Endothelial cell of umbilical vein (primary cell): ENCODE measurements at regions not wholly inside any gene's neighbourhood (a gene's known extent, or its start where the extent isn't known, plus 50 kb on each side); places are given as distances from the start of the nearest gene placed in this dataset.

Experiments
- FOS ChIP-seq: IDR thresholded peaks from 2 replicates; pipeline ENCODE4 v1.6.1; 2011; ENCODE audit warnings: mild to moderate bottlenecking, low read length, moderate library complexity, borderline replicate concordance; ENCODE audit not compliant: insufficient read depth
- MYC ChIP-seq: IDR thresholded peaks from one replicate; pipeline ENCODE4 v1.6.1; 2011; ENCODE audit warnings: mild to moderate bottlenecking, low read depth, low read length
- POLR2A ChIP-seq: IDR thresholded peaks from 2 replicates; pipeline ENCODE4 v1.6.1; 2012; ENCODE audit warnings: low read depth, mild to moderate bottlenecking, control low read depth, low read length
- TF ChIP-seq, protein P1 (sequence below), 2 donors: IDR thresholded peaks; 1 replicate in 1 of 2; 2 replicates in 1 of 2; pipeline ENCODE4 v1.5.1; 2011; ENCODE audit warnings: low read length in 2 of 2, mild to moderate bottlenecking in 2 of 2, moderate library complexity in 2 of 2, control low read depth in 1 of 2, inconsistent platforms in 1 of 2, low read depth in 1 of 2; ENCODE audit not compliant: insufficient read depth in 1 of 2; ENCODE audit errors: extremely low read depth in 1 of 2

DNA sequence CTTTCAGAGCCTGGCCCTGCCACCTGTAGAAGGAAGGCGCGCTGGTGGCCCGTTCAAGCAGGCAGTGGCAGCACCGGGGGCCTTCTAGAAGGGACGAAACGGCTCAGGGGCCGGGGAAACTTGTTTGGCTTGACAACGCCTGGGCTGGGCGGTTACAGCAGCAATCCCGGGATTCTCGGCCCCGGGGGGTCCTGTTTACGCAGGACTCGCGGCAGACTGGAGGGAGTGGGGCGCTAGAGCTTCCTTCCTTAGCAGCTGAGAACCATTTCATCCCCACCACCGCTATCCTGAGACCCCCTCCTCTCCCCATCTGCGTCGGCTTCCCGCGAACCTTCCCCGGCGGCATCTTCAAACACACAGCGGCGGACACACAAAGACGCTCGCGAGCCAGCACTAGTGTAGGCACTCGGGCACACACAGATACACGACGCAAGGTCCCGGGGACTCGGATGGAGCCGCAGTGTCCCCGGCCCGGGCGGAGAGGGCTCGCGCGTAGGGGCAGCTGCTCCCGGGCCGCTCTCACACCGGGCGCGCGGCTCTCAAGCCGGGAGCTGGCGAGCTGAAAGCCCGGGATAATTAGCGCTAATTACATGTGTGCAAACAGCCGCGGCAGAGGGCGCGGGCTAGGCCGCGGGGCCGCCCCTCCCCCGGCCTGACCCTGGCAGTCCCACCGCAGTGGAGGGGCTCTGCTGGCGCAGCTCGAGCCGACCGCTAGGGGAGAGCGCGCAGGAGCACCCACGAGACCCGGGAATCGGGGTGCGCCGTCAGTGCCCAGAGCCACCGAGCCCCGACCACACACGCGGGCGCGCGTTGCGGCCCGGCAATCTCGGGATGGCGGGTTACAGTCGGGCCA is 271.4 kb downstream of the FOXD2 start:
- TF ChIP-seq, protein P1, sequence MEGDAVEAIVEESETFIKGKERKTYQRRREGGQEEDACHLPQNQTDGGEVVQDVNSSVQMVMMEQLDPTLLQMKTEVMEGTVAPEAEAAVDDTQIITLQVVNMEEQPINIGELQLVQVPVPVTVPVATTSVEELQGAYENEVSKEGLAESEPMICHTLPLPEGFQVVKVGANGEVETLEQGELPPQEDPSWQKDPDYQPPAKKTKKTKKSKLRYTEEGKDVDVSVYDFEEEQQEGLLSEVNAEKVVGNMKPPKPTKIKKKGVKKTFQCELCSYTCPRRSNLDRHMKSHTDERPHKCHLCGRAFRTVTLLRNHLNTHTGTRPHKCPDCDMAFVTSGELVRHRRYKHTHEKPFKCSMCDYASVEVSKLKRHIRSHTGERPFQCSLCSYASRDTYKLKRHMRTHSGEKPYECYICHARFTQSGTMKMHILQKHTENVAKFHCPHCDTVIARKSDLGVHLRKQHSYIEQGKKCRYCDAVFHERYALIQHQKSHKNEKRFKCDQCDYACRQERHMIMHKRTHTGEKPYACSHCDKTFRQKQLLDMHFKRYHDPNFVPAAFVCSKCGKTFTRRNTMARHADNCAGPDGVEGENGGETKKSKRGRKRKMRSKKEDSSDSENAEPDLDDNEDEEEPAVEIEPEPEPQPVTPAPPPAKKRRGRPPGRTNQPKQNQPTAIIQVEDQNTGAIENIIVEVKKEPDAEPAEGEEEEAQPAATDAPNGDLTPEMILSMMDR (IDR thresholded peaks at IDR 0.05; ENCODE audit: extremely low read depth in 1 of 2, insufficient read depth in 1 of 2, low read depth in 1 of 2, low read length in 2 of 2): peak; percentile 29 to 55
- TF ChIP-seq FOS (no peak), MYC (no peak), POLR2A (no peak)
